ENCODE measurements at regions not wholly inside any gene's neighbourhood (a gene's known extent, or its start where the extent isn't known, plus 50 kb on each side); places are given as distances from the start of the nearest gene placed in this dataset.

DNA sequence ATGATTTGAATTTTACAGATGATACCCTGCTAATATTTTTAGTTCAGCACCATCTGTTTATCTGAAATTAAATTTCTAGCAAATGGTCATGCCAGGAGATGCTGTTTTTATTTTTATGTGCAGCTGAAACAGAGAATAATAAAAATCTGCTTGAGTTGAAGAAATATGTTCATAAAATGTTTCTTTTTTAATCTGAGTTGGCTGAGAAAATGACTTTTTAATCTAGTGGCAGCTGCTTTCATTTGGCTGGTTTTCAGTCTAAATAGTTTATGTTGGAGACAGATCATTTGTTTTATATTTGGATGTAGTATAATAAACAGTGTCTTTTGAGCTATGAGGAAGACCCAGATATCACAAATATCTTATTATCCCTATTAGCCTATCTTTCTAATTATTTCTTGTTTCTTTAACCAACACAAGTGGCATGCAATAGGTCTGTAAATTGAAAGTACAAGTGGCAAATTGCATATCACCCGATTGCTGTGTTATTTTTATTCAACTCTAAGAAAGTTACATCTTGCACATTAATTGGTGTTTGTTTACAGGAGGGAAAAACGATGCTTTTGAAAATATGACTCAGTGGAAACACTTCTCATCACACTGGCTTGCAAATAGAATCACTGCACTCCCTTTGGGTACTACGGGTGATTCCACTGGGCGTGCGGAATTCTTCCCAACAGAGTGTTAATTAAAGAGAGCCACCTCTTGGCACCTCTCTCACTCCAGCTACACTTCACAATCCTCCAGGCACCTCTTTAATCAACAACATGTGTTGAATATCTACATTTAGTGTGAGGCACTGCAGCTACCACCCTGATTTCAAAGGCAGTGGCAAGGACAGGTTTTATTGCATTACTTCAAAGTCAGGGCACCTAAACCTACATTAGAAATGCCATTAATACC is 51.7 kb upstream of the AP1S2 start:
- H3K4me1 ChIP-seq (ENCODE audit: control insufficient read depth in 1 of 2, extremely low read depth in 1 of 2, insufficient read depth in 2 of 2, low read length in 2 of 2): no peaks in the 10 kb centered on the region
- no CpG with 5 or more reads among the region's 5 CpGs for WGBS (ENCODE audit: insufficient coverage)
- no peak overlapping the region for H3K27ac Mint-ChIP-seq
- ATAC-seq (replicated peaks in 1 of 4) (no peak), DNase-seq (no peak)
- no peaks in the 10 kb centered on the region for H3K9me3 ChIP-seq
- peaks cover 0 to 24% of the 10 kb centered on the region in 2 donors for H3K27me3 Mint-ChIP-seq
- POLR2A ChIA-PET: no interaction called here
- H3K4me3 ChIP-seq (ENCODE audit: control insufficient read depth in 1 of 2, extremely low read depth in 1 of 2, low read length in 1 of 2): no peak overlapping the region
- no peaks in the 10 kb centered on the region for H3K4me1 Mint-ChIP-seq
- CTCF ChIA-PET: no interaction called here
- H3K27me3 ChIP-seq (replicated peaks in 1 of 2; ENCODE audit: control insufficient read depth in 2 of 2, extremely low read depth in 1 of 2, insufficient read depth in 2 of 2, low read length in 1 of 2): no peaks in the 10 kb centered on the region
- no peak overlapping the region for H3K4me3 Mint-ChIP-seq
- H3K36me3 Mint-ChIP-seq: peaks cover 6% of the 10 kb centered on the region
- H3K9me3 Mint-ChIP-seq: peaks cover 5 to 6% (median 5%) of the 10 kb centered on the region in 3 donors
- no peaks in the 10 kb centered on the region for H3K36me3 ChIP-seq (ENCODE audit: control insufficient read depth in 2 of 2, extremely low read depth in 1 of 2, insufficient read depth in 1 of 2, low read length in 1 of 2)
- H3K27ac ChIP-seq (ENCODE audit: low read length): no peak overlapping the region

Measured in T-cell (primary cell).